CD4-positive, alpha-beta T cell treated with Interleukin-2 at 100 ng/mL for 4 hours (primary cell): ENCODE measurements at regions not wholly inside any gene's neighbourhood (a gene's known extent, or its start where the extent isn't known, plus 50 kb on each side); places are given as distances from the start of the nearest gene placed in this dataset.
"Not testable (repeated sequence)": the region's sequence is repeated elsewhere in the genome, so short reads cannot be mapped to it uniquely, and the experiment has no call there.

Source experiments
- DNase-seq: peaks from one replicate; pipeline ENCODE4 v3.0.0-alpha.2; 2020; ENCODE audit warnings: low spot score

DNA sequence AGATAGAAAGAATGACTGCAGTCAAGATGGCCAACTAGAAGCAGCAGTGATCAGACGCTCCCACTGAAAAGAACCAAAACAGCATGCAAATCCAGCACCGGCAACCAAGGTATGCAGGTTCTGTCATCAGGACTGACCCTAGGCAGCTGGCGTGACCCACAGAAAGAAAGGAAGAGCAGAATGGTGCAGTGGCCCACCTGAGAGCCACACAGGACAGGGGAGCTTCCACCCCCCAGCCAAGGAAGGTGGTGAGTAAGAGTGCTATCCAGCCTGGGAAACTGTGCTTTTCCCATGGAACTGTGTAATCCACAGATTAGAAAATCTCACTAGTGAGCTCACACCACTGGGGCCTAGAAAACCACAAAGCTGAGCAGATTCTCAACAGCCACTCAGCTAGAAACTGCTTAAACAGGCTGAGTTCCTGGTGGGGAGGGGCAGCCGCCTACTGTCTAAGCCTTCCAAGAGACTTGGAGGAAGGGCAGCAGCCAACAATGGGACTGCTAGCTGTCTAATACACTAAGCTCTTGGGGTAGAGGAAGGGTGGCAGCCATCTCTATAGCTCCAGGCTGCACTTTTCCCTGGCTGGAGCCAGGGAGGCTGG, 127.9 kb downstream of the EVA1A start:
- no peak for DNase-seq

DNA sequence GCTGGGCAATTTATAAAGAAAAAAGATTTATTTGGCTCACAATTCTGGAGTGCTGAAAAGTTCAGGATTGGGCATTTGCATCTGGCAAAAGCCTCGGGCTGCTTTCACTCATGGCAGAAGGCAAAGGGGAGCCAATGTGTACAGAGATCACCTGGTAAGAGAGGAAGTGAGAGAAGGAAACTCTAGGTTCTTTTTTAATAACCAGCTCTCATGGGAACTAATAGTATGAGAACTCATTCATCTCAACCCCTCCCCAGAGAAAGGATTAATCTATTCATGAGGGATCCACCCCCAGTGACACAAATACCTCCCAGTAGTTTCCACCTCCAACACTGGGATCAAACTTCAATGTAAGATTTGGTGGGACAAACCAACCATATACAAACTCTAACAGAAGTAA, 129.0 kb downstream of the EVA1A start:
- no peak for DNase-seq

DNA sequence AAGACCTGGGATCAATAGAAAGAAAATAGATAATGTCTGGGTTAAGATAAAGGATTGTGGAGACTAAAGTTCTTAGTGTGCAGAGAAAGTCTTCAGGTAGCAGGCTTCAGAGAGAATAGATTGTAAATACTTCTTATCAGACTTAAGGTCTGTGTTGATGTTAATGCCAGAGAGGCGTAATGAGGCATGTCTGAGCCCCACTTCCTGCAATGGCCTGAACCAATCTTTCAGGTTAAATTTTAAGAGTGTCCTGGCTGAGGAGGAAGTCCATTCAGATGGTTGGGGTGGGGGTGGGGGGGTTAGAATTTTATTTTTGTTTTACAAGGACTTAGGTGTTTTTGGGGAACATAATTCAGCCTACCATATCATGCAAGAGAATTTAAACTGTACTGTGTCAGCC, 129.5 kb downstream of the EVA1A start:
- no peak for DNase-seq

DNA sequence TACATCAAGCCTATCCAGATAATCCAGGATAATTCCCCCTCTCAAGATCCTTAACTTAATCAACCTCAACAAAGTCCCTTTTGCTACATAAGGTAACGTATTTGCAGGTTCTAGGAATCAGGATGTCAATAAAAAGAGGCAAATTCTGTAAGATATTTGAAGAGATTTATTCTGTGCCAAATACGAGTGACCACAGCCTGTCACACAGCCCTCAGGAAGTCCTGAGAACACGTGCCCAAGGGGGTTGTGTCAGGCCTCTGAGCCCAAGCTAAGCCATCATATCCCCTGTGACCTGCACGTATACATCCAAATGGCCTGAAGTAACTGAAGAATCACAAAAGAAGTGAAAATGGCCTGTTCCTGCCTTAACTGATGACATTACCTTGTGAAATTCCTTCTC, 130.3 kb downstream of the EVA1A start:
- not testable (repeated sequence) for DNase-seq

DNA sequence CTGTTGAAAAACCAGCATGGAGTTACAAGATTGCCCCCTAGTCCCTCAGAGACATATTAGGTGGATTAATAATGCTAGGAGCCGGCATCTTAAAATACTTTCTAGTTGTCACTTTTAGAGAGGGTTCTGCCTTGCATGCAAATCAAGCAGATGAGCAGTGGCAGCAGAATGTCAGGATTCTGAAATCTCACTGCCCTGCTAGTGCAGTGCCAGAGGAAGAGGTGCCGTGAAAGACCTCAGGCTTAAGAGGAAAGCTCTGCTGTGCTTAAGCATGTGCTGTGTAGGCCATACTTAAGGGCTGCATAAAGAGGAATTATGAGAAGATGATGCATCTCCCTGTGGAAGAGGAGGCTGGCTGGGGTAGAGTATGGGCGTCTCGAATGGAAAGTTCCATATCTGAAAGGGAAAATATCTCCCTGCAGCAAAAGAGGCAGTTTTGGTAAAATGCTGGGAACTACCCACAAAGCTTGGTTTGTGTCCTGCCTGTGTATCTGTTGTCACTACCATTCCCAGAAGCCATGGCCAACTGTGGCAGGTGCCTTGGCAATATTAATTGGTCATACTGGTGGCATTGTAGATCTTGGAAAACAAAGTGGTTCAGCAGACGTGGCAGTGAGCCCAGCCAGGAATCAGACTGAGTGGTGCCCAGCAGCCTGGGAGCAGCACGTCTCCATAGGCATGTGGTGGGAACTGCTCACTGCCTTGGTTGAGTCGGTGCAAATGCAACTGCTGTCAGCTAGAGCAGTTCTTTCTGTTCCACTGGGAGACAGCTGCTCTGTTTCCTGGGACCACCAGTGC, 131.9 kb downstream of the EVA1A start:
- no peak for DNase-seq

DNA sequence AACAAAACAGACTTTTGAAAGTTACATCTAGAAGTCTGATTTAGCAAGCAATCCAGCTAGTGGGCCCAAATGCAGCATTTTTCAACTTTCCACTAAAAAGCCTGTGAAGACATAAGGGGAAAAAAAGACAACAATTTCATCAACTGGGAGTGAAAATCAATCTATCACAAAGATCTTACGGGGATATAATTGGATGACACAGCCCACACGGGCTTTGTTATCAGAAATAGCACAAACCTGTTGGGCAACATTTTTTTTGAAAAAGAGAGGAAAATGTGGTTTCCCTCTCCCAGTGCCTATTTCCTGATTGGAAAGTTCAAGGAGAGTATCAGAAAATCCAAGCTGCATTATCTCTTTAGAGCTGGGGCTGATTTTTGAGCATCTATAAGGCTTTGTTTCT, 132.7 kb downstream of the EVA1A start:
- DNase-seq = no peak

DNA sequence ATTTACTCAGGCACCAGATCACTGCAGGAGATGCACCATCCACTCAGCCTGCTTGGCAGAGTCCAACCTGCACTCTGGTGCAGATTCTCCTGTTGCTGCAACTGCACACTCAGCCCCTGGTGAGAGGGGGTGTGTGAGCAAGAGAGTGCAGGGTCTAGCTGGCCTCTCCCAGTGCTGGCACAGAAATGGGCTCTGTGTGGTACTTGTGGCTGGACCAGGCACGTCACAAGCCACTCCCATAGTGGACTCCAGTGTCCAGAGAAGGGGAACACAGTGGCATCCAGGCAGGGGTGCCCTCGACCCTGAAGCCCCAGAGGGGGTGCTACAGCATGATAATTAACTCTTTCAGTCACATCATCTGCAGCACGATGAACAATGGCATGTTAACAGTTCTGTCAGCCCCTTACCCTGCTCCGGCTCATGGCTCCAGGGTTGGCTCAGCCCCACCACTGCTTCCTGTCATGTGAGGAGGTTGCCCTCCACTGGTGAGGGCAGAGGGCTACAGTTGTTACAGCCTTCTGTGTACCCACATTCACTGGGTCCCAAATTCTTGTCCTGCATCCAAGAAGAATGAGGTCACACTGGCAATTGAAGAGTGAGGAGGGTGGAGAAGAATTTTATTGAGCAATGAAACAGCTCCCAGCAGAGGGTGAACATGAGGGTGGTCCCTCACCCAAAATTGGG, 135.7 kb downstream of the EVA1A start:
- no peak for DNase-seq

DNA sequence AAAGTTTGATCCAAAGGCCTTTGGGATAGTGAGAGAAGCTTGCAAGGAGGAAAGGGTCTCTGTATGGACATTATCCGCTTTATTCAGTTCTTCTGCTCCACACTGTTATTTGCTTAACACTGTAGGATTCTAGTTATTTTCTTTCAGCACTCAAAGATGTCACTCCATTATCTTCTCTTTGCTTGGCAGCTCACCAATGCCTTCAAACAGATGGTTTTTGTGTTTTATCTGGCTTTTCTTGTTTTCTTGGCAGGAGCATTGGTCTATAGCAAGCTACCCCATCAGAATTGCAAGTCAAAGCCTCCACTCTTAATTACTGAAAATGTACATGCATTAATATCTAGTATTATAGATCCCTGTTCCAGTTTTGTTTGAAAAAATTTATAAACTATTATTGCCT, 138.8 kb downstream of the EVA1A start:
- no peak for DNase-seq

DNA sequence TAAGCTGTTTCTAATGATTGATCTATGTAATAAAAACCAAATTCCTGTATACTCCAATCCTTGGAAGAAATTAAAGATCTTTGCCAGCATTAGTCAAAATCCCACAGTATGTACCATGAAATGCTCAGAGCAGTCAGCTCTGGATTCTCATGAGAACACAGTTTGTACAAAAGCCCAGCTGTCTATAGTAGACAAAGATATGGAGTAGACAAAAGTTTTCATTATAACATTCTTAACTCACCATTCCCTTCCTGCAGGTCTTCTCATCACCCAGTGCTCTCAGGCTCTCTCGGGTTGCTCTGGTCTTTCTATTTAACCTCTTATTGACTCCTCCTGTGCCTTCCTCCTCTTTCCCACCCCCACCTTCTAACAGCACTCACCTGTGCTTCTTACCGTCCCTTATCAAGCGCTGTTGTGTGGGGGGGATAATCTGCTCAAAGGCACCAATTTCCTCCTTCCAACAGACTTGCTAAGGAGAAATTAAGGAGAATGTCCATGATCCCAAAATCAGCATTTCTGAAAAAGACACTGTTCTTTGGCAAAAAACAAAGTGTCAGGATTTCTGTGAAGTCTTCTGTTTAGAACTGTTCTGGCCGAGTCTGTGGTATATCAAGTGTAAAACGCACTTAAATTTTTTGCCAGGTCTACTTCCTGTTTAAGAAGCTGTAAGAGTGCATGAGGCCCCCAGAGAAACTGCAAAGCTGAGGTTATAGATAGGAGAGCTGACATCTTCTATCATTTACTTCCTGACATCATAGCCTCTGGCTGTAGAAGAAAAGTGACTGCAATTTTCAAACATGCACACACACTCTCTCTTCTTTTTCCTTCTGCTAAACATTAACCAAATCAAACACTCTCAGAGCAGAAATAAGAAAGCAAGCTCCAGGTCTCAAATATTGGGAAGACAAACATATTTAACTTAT, 144.1 kb downstream of the EVA1A start:
- DNase-seq = peak; percentile 0

DNA sequence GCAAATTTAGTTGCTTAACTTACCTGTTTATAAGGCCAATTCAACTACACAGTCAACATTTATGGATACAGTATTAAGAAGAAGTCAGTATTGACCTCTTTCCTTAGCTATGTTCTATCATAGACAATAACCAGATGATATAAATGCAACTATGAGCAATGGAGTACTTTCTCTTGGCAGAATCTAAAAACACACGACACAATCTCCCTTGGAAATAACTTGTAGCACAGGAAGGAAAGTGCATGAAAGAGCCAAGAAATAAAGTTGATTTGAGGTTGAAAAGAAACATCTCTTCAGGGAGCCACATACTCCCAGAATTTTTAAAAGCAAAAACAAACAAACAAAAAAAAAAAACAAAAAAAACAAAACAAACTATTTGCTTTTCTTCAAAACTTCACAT, 145.0 kb downstream of the EVA1A start:
- no peak for DNase-seq

DNA sequence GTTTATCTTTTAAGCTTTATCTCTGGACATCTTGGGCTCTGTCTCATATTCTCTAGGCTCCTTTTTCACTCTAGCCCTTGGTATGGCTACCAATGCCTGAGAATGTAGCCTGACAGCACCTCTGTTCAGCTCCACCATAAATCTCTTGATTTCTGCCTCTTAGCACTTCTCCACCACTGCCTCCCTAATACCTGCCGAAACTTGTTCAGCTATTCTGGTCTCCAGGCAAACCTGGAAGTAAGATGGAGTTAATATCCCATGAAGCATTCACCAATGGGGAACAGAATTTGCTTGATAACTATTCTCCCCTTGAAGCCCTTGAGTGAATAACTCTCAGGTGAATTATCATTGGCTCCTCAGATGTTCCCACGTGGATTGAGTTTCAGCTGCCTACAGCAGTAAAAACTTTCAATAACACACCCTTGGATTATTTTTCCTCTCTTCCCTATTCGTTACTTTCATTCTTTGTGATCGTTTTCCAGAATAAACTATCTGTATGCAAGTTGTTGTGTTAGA, 145.6 kb downstream of the EVA1A start:
- no peak for DNase-seq

DNA sequence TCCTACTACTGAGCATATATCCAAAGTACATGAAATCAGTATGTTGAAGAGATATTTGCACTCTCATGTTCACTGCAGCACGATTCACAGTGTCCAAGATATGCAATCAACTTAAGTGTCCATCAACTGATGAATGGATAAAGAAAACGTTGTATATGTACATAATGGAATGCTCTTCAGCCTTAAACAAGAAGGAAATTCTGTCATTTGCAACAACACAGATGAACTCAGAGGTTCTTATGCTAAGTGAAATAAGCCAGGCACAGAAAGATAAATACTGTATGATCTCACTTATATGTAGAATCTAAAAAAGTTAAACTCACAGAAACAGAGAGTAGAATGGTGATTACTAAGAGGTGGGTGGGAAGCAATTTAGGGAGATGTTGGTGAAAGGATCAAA, 149.2 kb downstream of the EVA1A start:
- DNase-seq = no peak

DNA sequence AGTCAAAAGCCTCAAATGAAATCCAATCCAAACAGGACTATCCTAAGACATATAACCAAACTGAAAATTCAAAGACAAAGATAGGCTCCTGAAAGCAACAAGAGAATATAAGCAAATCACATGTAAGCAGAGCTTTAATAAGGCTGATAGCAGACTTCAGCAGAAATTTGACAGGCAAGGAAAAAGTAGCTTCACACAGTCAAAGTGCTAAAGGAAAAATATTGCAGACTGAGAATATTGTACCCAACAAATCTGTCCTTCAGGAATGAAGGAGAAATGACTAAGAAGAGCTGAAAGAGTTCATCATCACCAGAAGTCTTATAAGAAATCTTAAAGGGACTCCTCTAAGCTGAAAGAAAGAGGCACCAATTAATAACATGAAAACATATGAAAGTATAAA, 150.0 kb downstream of the EVA1A start:
- DNase-seq = no peak

DNA sequence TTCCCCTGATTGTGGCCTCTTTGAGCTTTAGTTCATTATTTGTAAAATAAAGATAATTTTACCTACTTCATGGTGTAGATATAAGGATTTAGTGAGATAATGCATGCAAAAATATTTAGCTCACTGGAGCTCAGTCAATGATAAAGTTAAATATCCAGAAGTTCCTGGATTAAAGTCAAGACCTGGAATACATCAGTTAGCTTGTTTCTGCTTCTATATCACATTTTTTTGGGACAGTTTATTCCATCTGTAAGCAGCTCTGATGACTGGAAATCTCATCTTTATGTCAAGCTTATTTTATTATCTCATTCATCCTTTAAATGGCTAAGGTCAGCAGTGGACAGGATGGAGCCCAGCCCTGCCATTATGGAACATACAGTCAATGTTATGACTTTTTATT, 152.0 kb downstream of the EVA1A start:
- no peak for DNase-seq

DNA sequence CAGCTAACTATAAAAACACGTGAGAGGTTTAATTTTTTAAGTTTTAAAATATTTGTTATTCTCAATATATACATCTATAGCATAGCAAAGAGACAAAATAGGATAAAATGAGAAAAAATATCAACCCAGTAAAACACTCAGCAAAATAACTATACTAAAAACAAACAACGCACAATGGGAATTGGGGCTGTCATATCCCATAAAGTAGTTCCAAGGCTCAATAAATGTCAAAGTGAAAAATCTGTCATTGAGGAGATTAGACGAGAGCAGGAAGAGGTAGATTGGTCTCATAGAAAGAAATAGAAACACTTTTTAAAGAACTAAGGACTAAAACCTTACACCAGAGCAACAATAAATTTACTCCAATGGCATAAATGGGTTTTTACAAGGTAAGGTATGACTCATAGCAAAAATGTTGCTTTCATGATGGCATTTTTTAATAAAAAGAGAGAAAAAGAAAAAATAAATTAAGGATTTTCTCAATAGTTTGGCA, 153.7 kb downstream of the EVA1A start:
- no peak for DNase-seq

DNA sequence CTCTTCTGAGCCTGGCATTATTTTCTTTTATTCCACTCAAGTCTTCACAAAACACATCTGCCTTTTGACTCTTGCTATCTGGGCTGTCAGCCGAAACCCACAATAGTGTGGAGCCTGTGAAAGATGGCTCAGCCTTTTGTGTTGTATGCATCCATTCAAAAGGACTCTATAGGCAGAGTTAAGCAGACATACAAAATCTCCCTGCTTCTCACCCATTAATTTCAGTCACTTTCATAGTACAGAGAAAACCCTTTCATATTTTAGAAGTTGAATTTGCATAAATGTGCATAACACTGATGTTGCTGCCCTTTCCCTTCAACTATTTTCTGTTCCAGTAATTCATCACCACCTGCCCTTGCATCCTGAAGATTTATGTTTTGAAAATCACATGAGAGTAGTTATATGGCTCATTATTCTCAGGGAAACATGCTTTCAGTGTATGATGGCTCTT, 154.6 kb downstream of the EVA1A start:
- no peak for DNase-seq

DNA sequence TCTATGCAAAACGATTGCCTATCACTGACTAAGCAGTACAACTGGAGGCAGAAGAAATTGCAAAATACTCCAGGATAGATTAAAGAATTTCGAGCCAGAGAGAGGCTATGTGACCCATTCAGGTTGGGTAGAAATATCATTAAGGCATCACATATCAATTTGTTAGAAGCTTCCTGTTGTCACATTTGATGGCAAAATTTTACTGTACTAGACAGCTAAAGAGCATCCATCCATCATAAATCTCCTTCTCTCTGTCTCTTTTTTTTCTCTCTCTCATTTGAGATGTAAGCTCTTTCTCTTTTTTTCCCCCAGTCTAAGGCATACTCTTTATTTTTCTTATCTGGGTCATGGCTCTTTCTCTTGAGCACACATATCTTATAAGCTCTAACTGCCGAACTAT, 155.7 kb downstream of the EVA1A start:
- no peak for DNase-seq

DNA sequence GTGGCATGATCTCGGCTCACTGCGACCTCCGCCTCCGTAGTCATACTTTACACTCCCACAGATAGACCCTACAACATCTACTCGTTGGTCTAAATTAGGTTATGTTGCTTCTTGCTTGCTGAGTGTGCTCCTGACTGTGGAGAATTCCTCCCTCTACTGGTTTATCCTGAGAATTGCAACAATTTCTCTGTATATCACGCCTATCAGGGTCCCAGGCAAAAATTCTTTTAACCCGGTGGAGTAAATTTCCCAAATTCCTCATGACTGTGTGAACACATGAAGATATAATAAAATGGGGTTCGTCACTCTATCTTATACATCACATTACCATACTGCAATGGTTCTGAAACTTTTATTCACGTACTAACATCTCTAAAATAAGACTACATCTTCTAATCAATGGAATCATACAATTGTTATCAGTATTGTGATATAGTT, 156.7 kb downstream of the EVA1A start:
- DNase-seq = peak; percentile 40

DNA sequence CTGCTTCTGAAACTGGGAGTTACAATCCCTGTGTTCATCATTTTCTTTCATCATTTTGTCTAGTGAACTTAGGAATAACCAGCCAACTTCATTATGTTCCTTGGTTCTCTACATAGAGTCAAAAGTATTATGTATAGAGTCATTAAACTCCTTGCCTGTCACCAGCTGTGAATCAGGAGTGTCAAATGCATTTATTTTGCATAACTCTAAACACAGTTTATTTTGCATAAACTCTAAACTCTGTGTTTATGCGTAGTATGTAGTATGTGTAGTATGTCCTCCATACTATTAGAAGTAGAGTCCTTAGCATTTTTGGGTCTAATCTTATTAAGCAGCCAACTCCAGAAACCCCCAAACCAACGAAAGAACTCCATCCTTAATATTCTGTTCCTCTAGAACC, 164.4 kb downstream of the EVA1A start:
- no peak for DNase-seq

DNA sequence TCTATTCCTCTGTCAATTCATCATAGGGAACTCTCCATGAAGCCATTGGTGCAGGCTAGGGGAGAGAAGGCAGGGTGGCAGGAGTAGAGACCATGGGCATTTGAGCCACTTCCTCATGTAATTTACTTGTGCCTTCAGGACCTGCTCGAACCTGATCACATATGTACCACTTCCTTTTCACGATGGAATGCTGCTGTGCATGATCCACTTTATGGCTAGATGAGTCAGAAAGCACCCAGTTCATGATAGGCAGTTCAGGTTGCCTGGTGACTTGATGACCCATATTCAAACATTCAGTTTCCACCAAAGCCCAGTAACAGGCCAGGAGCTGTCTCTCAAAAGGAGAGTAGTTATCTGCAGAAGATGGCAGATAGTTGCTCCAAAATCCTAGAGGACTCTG, 166.0 kb downstream of the EVA1A start:
- DNase-seq = not testable (repeated sequence)

DNA sequence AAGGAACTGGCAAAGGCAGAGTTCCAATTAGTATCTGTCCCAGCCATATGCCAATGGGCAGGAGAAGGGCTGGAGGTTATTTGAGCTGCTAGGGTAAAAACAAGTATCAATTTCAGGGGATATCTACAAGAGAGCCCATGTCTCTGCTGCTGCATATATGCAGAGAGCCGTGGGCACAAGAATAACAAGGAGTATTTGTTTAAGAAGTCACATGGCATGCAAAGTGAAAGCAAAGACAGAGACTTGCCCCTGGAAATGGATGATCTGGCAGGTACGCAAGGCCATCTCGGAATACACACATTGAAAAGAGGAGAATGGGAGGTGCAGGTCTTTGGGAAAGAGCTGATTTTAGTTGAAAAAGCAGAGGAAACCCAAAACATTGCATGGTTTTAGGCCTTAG, 170.6 kb downstream of the EVA1A start:
- no peak for DNase-seq

DNA sequence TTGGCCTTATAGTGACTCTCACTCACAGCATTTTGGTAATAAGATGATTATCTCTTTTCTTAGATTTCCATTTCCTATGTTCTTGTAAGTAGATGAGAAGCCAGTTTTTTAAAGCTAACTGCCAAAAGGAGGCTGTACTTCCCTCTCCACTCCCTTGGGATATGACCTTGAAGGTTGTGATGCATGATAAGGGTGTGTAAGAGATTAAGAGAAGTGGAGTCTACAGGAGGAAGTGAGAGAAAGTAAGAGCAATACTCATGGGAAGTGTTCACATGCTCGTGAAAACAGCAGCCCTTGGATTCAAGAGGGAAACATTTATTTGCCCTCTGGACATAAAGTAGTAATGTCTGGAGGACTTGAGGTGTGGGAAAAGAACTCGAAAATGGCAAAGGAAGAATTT, 171.5 kb downstream of the EVA1A start:
- no peak for DNase-seq
